ENCODE measurements at regions not wholly inside any gene's neighbourhood (a gene's known extent, or its start where the extent isn't known, plus 50 kb on each side); places are given as distances from the start of the nearest gene placed in this dataset.

DNA sequence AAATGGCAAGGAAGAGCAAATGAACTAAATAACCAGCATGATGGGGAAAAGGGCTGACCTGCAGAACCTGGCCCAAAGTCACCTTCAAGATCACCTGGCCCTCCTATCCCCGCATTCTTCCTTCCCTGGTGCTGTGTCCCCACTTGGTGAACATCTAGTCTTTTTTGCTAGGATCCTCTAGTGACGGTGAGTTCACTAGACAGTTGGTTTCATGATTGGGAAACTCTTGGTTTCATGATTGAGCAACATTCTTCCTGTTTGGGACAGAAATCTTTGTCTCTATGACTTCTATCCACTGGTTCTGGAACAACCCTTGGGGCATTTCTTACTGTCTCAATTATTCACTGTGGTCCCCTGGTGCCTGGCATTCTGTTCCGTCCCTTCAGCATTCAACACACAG is 50.2 kb upstream of the DAB2IP start:
- no peaks in the 10 kb centered on the region for H3K9me3 ChIP-seq
- TF ChIP-seq, protein P1, sequence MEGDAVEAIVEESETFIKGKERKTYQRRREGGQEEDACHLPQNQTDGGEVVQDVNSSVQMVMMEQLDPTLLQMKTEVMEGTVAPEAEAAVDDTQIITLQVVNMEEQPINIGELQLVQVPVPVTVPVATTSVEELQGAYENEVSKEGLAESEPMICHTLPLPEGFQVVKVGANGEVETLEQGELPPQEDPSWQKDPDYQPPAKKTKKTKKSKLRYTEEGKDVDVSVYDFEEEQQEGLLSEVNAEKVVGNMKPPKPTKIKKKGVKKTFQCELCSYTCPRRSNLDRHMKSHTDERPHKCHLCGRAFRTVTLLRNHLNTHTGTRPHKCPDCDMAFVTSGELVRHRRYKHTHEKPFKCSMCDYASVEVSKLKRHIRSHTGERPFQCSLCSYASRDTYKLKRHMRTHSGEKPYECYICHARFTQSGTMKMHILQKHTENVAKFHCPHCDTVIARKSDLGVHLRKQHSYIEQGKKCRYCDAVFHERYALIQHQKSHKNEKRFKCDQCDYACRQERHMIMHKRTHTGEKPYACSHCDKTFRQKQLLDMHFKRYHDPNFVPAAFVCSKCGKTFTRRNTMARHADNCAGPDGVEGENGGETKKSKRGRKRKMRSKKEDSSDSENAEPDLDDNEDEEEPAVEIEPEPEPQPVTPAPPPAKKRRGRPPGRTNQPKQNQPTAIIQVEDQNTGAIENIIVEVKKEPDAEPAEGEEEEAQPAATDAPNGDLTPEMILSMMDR (IDR thresholded peaks at IDR 0.05) = no peak
- no peak overlapping the region for H3K27ac ChIP-seq
- DNase-seq (no peak), ATAC-seq (no peak)
- no peak overlapping the region for H3K4me3 ChIP-seq
- intact Hi-C loops (cut with DNase I) = no loop called here
- H3K36me3 ChIP-seq = no peaks in the 10 kb centered on the region
- H3K27me3 ChIP-seq = peaks cover 15% of the 10 kb centered on the region
- peaks cover 36% of the 10 kb centered on the region for H3K4me1 ChIP-seq
